ENCODE measurements at regions not wholly inside any gene's neighbourhood (a gene's known extent, or its start where the extent isn't known, plus 50 kb on each side); places are given as distances from the start of the nearest gene placed in this dataset.

DNA sequence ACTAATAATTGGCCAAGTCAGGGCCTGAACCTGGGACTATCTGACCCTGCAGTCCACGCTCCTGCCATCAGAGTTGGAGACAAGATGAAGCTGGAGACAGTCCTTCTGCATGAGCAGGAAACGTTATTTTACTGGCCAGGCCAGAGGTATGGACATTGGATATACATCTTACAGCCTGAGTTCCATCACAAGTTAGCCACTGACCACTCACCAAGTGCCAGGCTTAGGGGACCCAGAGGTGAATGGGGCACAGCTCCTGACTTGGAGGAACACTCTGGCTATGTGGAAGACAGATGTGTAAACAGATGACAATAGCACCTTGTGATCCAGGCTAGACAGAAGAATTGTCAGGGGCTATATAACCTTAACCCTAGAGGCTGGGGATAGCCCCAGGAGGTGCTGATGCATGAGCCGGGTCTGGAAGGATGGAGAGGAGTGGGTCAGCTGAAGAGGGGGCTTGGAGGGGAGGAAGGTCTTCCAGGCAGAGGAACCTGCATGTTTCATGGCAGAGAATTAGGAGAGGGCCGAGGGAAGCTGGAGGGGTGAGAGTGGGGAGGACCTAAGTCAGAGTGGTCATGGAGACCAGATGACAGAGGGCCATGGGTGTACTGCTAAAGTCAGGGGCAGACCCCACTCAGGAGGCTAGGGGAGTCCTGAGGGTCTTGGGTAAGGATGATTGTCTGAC lies 52.5 kb upstream of the DMRTB1 start:
- TF ChIP-seq GATA1 (IDR thresholded peaks at IDR 0.05; ENCODE audit: low read depth, low read length) = no peak
- no peak for TF ChIP-seq POLR2A (IDR thresholded peaks at IDR 0.05; ENCODE audit: low read length)
- no peak for DNase-seq

GRCh38 chr1:53408013-53408754 lies 51.0 kb upstream of the DMRTB1 start:
- no peak for DNase-seq
- no peak for TF ChIP-seq GATA1 (IDR thresholded peaks at IDR 0.05; ENCODE audit: low read depth, low read length)
- TF ChIP-seq POLR2A (IDR thresholded peaks at IDR 0.05; ENCODE audit: low read length) = no peak

DNA sequence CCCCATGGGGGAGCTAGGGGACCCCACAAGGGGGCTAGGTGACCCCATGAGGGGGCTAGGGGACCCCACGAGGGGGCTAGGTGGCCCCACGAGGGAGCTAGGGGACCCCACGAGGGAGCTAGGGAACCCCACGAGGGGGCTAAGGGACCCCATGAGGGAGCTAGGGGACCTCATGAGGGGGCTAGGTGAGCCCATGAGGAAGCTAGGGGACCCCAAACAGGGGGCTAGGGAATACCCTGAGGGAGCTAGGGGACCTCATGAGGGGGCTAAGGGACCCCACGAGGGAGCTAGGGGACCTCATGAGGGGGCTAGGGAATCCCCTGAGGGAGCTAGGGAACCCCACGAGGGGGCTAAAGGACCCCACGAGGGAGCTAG lies 50.5 kb upstream of the DMRTB1 start:
- DNase-seq = no peak
- TF ChIP-seq GATA1 (IDR thresholded peaks at IDR 0.05; ENCODE audit: low read depth, low read length) (no peak), POLR2A (IDR thresholded peaks at IDR 0.05; ENCODE audit: low read length) (no peak)

DNA sequence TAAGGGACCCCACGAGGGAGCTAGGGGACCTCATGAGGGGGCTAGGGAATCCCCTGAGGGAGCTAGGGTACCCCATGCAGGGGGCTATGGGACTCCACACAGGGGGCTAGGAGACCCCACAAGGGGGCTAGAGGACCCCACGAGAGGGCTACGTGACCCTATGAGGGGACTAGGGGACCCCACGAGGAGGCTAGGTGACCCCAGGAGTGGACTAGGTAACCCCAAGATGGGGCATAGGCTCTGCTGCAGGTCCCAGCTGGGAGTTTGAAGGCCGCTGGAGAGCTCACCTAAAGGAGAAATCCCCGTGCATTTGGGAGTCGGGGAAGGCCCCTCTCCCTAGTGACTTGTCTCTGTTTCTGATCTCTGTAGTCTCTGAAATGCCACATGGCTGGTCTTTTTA lies 50.0 kb upstream of the DMRTB1 start:
- no peak for DNase-seq
- TF ChIP-seq POLR2A (IDR thresholded peaks at IDR 0.05; ENCODE audit: low read length) (no peak), GATA1 (IDR thresholded peaks at IDR 0.05; ENCODE audit: low read depth, low read length) (no peak)

Measured in erythroblast (primary cell).